OCI-LY3 (cell line): ENCODE measurements at regions not wholly inside any gene's neighbourhood (a gene's known extent, or its start where the extent isn't known, plus 50 kb on each side); places are given as distances from the start of the nearest gene placed in this dataset.
"Not testable (repeated sequence)": the region's sequence is repeated elsewhere in the genome, so short reads cannot be mapped to it uniquely, and the experiment has no call there.

ENCODE experiments used
- H2AFZ ChIP-seq: fragments of 200-600, 300-600 bp; shearing (Covaris generic); 2 replicates; pipeline ENCODE4 v1.6.0; 2014; ENCODE audit warnings: antibody characterized with exemption, low read depth, low read length
- H3K27ac ChIP-seq: fragments of 200-600, 300-600 bp; sonication (generic); 2 replicates; pipeline ENCODE4 v1.5.1; 2014; ENCODE audit warnings: mild to moderate bottlenecking, low read length, moderate library complexity, mixed read lengths
- H3K27me3 ChIP-seq: fragments of 200-600, 300-600 bp; sonication (generic); 2 replicates; pipeline ENCODE4 v1.6.1; 2014; ENCODE audit warnings: low read depth, low read length, mixed read lengths
- H3K36me3 ChIP-seq: fragments of 200-600, 300-600 bp; sonication (generic); replicated peaks from 2 replicates; pipeline ENCODE3; 2014; ENCODE audit warnings: low read depth, low read length, mixed read lengths
- H3K4me1 ChIP-seq: fragments of 300-600, 200-600 bp; sonication (generic); 2 replicates; pipeline ENCODE4 v1.6.1; 2014; ENCODE audit warnings: low read length, mixed read lengths
- H3K4me2 ChIP-seq: fragments of 200-600, 300-600 bp; sonication (generic); 2 replicates; pipeline ENCODE4 v1.6.1; 2014; ENCODE audit warnings: low read length, mixed read lengths
- H3K4me3 ChIP-seq: fragments of 300-600, 200-600 bp; sonication (generic); 2 replicates; pipeline ENCODE4 v1.5.1; 2014; ENCODE audit warnings: antibody characterized with exemption, mild to moderate bottlenecking, low read length, moderate library complexity
- H3K79me2 ChIP-seq: fragments of 300-600, 200-600 bp; shearing (Covaris generic); 2 replicates; pipeline ENCODE4 v1.6.1; 2014; ENCODE audit warnings: mild to moderate bottlenecking, low read length, mixed read lengths
- H3K9ac ChIP-seq: fragments of 300-600, 200-600 bp; shearing (Covaris generic); 2 replicates; pipeline ENCODE4 v1.6.0; 2014; ENCODE audit warnings: mild to moderate bottlenecking, low read length, moderate library complexity
- H3K9me3 ChIP-seq: fragments of 200-600, 300-600 bp; shearing (Covaris generic); 2 replicates; pipeline ENCODE4 v1.6.1; 2014; ENCODE audit warnings: low read length, mixed read lengths; ENCODE audit not compliant: insufficient read depth
- H4K20me1 ChIP-seq: fragments of 200-600, 300-600 bp; sonication (generic); 2 replicates; pipeline ENCODE4 v1.6.1; 2016; ENCODE audit warnings: low read length, mixed read lengths; ENCODE audit not compliant: insufficient read depth
- CTCF ChIP-seq: fragments of 200-600, 300-600 bp; sonication (generic); IDR thresholded peaks from 2 replicates; pipeline ENCODE4 v1.5.1; 2014; ENCODE audit warnings: antibody characterized with exemption, low read length, low read depth
- EZH2phosphoT487 ChIP-seq: fragments of 200-600 bp; shearing (Covaris generic); IDR thresholded peaks from 2 replicates; pipeline ENCODE4 v1.6.1; 2018; ENCODE audit warnings: antibody characterized with exemption, mixed run types, low read depth

GRCh38 chrX:131424895-131425294 is 119.0 kb upstream of the OR13H1 start:
- Histone ChIP-seq H2AFZ (no peak overlapping the region), H3K79me2 (no peaks in the 10 kb centered on the region), H3K4me2 (no peak overlapping the region), H4K20me1 (no peaks in the 10 kb centered on the region), H3K27ac (no peak overlapping the region), H3K4me3 (no peak overlapping the region), H3K9ac (no peak overlapping the region), H3K27me3 (no peaks in the 10 kb centered on the region), H3K36me3 (no peaks in the 10 kb centered on the region), H3K9me3 (no peaks in the 10 kb centered on the region), H3K4me1 (no peaks in the 10 kb centered on the region)
- no peak for TF ChIP-seq CTCF
- no peak for TF ChIP-seq EZH2phosphoT487

GRCh38 chrX:131430465-131430864 is 113.4 kb upstream of the OR13H1 start:
- not testable (repeated sequence) for H3K9ac ChIP-seq, H3K79me2 ChIP-seq, H2AFZ ChIP-seq, H4K20me1 ChIP-seq, H3K4me3 ChIP-seq, H3K4me1 ChIP-seq, H3K27me3 ChIP-seq, H3K4me2 ChIP-seq, H3K9me3 ChIP-seq, H3K27ac ChIP-seq, H3K36me3 ChIP-seq

GRCh38 chrX:131441033-131441432 is 102.8 kb upstream of the OR13H1 start:
- Histone ChIP-seq H3K4me3 (no peak overlapping the region), H3K4me2 (no peak overlapping the region), H3K27me3 (no peaks in the 10 kb centered on the region), H2AFZ (no peak overlapping the region), H3K9me3 (no peaks in the 10 kb centered on the region), H3K27ac (no peak overlapping the region), H3K36me3 (no peaks in the 10 kb centered on the region), H3K4me1 (no peaks in the 10 kb centered on the region), H3K79me2 (no peaks in the 10 kb centered on the region), H4K20me1 (no peaks in the 10 kb centered on the region), H3K9ac (no peak overlapping the region)
- TF ChIP-seq EZH2phosphoT487 = no peak
- no peak for TF ChIP-seq CTCF

- no peak for TF ChIP-seq CTCF
- no peak for TF ChIP-seq EZH2phosphoT487
- H3K4me2 ChIP-seq = no peak overlapping the region
- no peaks in the 10 kb centered on the region for H3K4me1 ChIP-seq
- no peaks in the 10 kb centered on the region for H3K36me3 ChIP-seq
- no peak overlapping the region for H3K27ac ChIP-seq
- H3K79me2 ChIP-seq = no peaks in the 10 kb centered on the region
- H3K9me3 ChIP-seq = no peaks in the 10 kb centered on the region
- no peak overlapping the region for H3K4me3 ChIP-seq
- H3K27me3 ChIP-seq = no peaks in the 10 kb centered on the region
- no peak overlapping the region for H2AFZ ChIP-seq
- H4K20me1 ChIP-seq = no peaks in the 10 kb centered on the region
- no peak overlapping the region for H3K9ac ChIP-seq
Measured at GRCh38 chrX:131445955-131446354, 97.9 kb upstream of the OR13H1 start.

GRCh38 chrX:131461855-131462254 is 82.0 kb upstream of the OR13H1 start:
- not testable (repeated sequence) for H4K20me1 ChIP-seq, H3K36me3 ChIP-seq, H3K27ac ChIP-seq, H3K4me1 ChIP-seq, H3K79me2 ChIP-seq, H3K9ac ChIP-seq, H3K4me3 ChIP-seq, H3K9me3 ChIP-seq, H2AFZ ChIP-seq, H3K27me3 ChIP-seq, H3K4me2 ChIP-seq

- H3K36me3 ChIP-seq, H3K9me3 ChIP-seq, H3K4me3 ChIP-seq, H3K4me1 ChIP-seq, H4K20me1 ChIP-seq, H3K27ac ChIP-seq, H3K27me3 ChIP-seq, H3K4me2 ChIP-seq, H3K79me2 ChIP-seq, H2AFZ ChIP-seq, H3K9ac ChIP-seq: not testable (repeated sequence)
Measured at GRCh38 chrX:131473809-131474208, 70.1 kb upstream of the OR13H1 start.
